WTC11 (cell line): ENCODE measurements at regions not wholly inside any gene's neighbourhood (a gene's known extent, or its start where the extent isn't known, plus 50 kb on each side); places are given as distances from the start of the nearest gene placed in this dataset.

ENCODE experiments used
- ATF3 ChIP-seq: sonication (generic); formaldehyde crosslinking; conservative IDR thresholded peaks from 2 replicates; pipeline ENCODE4 v1.8.1; 2022; ENCODE audit warnings: mild to moderate bottlenecking, missing genetic modification reagents
- CTCF ChIP-seq: fragments of 200-600 bp; IDR thresholded peaks from 2 replicates; pipeline ENCODE4 v1.8.0; 2022; ENCODE audit warnings: antibody characterized with exemption
- E2F5 ChIP-seq: sonication (generic); formaldehyde crosslinking; IDR thresholded peaks from 2 replicates; pipeline ENCODE4 v1.8.1; 2022; ENCODE audit warnings: mild to moderate bottlenecking, moderate library complexity, missing genetic modification reagents
- IRF2 ChIP-seq: sonication (generic); formaldehyde crosslinking; IDR thresholded peaks from 2 replicates; pipeline ENCODE4 v1.8.0; 2022; ENCODE audit warnings: low read depth, missing genetic modification reagents, borderline replicate concordance
- MXD4 ChIP-seq: fragments of 250-450 bp; sonication (Bioruptor Pico); IDR thresholded peaks from 2 replicates; pipeline ENCODE4 v1.8.0; 2021; ENCODE audit warnings: mild to moderate bottlenecking, moderate library complexity, borderline replicate concordance
- TCF7 ChIP-seq: sonication (generic); formaldehyde crosslinking; IDR thresholded peaks from 2 replicates; pipeline ENCODE4 v1.8.0; 2022; ENCODE audit warnings: mild to moderate bottlenecking, low read depth, missing genetic modification reagents, moderate library complexity
- USF2 ChIP-seq: sonication (generic); formaldehyde crosslinking; IDR thresholded peaks from 2 replicates; pipeline ENCODE4 v1.8.1; 2023; ENCODE audit warnings: mild to moderate bottlenecking, missing genetic modification reagents, moderate library complexity
- ZNF317 ChIP-seq: sonication (generic); formaldehyde crosslinking; IDR thresholded peaks from 2 replicates; pipeline ENCODE4 v1.8.1; 2023; ENCODE audit warnings: low read depth, mild to moderate bottlenecking, moderate library complexity, missing genetic modification reagents, borderline replicate concordance
- ZNF416 ChIP-seq: fragments of 250-450 bp; sonication (Bioruptor Pico); IDR thresholded peaks from 2 replicates; pipeline ENCODE4 v1.9.0; 2021; ENCODE audit warnings: mild to moderate bottlenecking, inconsistent platforms
- ZNF512 ChIP-seq: sonication (generic); formaldehyde crosslinking; IDR thresholded peaks from 2 replicates; pipeline ENCODE4 v1.8.1; 2022; ENCODE audit warnings: missing genetic modification reagents, borderline replicate concordance

GRCh38 chr2:187834787-187835186, 280.6 kb upstream of the TFPI start:
- TF ChIP-seq CTCF (no peak), ZNF416 (CRISPR knock-in tag) (no peak), E2F5 (CRISPR knock-in tag) (no peak), ZNF317 (CRISPR knock-in tag) (no peak), MXD4 (CRISPR knock-in tag) (no peak), ZNF512 (CRISPR knock-in tag) (no peak), ATF3 (CRISPR knock-in tag) (no peak), IRF2 (CRISPR knock-in tag) (no peak), TCF7 (CRISPR knock-in tag) (no peak), USF2 (CRISPR knock-in tag) (no peak)
